ENCODE measurements at regions not wholly inside any gene's neighbourhood (a gene's known extent, or its start where the extent isn't known, plus 50 kb on each side); places are given as distances from the start of the nearest gene placed in this dataset.

DNA sequence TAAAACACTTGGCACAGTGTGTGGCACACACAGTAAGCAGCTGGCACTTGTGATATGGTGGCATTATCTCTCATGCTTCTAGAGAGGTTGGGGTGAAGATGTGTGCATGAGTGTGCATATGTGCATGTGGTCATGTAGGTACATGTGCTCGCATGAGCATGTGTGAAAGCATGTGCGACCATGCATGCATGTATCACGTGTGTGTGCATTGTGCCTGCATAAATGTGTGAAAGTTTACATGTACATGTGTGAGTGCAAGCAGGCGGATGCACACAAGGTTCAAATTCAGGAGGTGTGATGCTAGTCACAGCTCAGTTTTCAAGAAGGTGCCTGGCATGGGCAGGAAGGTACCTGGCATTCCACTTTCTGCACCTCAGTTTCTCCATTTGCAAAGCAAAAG lies 59.0 kb upstream of the UQCRFS1 start:
- peaks cover 52% of the 10 kb centered on the region for H3K9me3 ChIP-seq (ENCODE audit: control insufficient read depth, insufficient read depth, low read length)
- H3K27me3 ChIP-seq (ENCODE audit: control insufficient read depth, insufficient read depth, low read length) = no peaks in the 10 kb centered on the region
- no peak overlapping the region for H3K4me3 ChIP-seq (ENCODE audit: low read depth, low read length)
- DNase-seq (ENCODE audit: low read depth, low spot score) = no peak
- ChIA-PET POLR2A (no interaction called here), CTCF (no interaction called here)
- TF ChIP-seq, protein P1, sequence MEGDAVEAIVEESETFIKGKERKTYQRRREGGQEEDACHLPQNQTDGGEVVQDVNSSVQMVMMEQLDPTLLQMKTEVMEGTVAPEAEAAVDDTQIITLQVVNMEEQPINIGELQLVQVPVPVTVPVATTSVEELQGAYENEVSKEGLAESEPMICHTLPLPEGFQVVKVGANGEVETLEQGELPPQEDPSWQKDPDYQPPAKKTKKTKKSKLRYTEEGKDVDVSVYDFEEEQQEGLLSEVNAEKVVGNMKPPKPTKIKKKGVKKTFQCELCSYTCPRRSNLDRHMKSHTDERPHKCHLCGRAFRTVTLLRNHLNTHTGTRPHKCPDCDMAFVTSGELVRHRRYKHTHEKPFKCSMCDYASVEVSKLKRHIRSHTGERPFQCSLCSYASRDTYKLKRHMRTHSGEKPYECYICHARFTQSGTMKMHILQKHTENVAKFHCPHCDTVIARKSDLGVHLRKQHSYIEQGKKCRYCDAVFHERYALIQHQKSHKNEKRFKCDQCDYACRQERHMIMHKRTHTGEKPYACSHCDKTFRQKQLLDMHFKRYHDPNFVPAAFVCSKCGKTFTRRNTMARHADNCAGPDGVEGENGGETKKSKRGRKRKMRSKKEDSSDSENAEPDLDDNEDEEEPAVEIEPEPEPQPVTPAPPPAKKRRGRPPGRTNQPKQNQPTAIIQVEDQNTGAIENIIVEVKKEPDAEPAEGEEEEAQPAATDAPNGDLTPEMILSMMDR (IDR thresholded peaks at IDR 0.05; ENCODE audit: low read depth, low read length) = no peak
- H3K27ac ChIP-seq (ENCODE audit: low read depth, low read length) = no peak overlapping the region

DNA sequence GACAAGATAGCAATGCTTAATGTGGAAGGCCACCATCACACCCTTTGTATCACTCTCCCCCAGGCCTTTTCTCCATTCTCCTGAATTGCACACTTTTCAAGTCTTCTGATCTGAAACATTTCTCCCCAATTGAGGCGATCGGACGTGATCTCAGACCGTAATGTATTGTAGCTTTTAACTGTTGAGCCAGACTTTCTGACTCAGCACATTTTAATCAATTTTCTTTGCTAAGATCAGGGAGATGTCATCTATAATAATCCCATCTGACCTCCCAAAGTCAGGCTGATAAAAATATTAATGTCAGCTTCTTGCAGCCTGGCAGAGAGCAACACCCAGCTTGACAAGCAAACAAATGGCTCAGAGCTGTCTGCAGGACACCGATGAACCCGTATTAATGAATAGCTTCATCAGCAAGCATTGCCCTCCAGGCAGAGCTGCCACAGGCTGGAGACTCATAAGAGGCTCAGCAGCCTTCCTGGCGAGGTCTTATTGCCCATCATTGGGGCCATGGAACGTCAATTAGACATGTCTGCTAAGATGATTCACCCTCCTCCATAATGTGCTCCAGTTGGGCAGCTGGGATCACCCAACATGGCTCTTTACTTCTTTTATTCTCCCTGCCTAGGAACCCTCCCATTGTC lies 60.2 kb upstream of the UQCRFS1 start:
- TF ChIP-seq, protein P1 (IDR thresholded peaks at IDR 0.05; ENCODE audit: low read depth, low read length) = no peak
- H3K27me3 ChIP-seq (ENCODE audit: control insufficient read depth, insufficient read depth, low read length) = no peaks in the 10 kb centered on the region
- ChIA-PET POLR2A (no interaction called here), CTCF (interaction anchor here (0.8 kb wide), 1 partner anchor 536 kb away, joined by 3 read pairs; no protein-coding TSS in a partner anchor)
- peaks cover 46% of the 10 kb centered on the region for H3K9me3 ChIP-seq (ENCODE audit: control insufficient read depth, insufficient read depth, low read length)
- no peak overlapping the region for H3K27ac ChIP-seq (ENCODE audit: low read depth, low read length)
- no peak overlapping the region for H3K4me3 ChIP-seq (ENCODE audit: low read depth, low read length)
- no peak for DNase-seq (ENCODE audit: low read depth, low spot score)

DNA sequence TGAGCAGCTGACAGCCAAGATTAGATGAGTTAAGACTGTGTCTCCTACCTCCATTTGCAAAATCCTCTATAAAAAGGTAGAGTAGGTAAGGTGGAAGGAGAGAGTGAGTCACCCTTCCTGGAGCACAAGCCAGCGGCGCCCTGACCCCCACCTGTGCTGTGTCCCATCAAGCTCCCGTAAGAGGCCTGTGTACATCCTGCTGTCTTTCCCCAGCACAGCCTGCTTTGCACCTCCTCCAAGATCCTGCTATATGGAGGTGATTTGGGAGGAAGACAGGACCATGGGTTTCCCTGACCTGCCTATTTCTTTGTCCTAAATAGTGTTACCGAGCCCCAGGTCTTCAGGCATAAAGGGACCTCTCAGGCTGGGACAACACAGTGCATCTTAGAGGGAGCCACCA lies 62.3 kb upstream of the UQCRFS1 start:
- no peak for DNase-seq (ENCODE audit: low read depth, low spot score)
- no peak overlapping the region for H3K27ac ChIP-seq (ENCODE audit: low read depth, low read length)
- no peak overlapping the region for H3K4me3 ChIP-seq (ENCODE audit: low read depth, low read length)
- H3K27me3 ChIP-seq (ENCODE audit: control insufficient read depth, insufficient read depth, low read length) = no peaks in the 10 kb centered on the region
- H3K9me3 ChIP-seq (ENCODE audit: control insufficient read depth, insufficient read depth, low read length) = peaks cover 31% of the 10 kb centered on the region
- POLR2A ChIA-PET = no interaction called here
- TF ChIP-seq, protein P1 (IDR thresholded peaks at IDR 0.05; ENCODE audit: low read depth, low read length) = no peak
- CTCF ChIA-PET = no interaction called here

DNA sequence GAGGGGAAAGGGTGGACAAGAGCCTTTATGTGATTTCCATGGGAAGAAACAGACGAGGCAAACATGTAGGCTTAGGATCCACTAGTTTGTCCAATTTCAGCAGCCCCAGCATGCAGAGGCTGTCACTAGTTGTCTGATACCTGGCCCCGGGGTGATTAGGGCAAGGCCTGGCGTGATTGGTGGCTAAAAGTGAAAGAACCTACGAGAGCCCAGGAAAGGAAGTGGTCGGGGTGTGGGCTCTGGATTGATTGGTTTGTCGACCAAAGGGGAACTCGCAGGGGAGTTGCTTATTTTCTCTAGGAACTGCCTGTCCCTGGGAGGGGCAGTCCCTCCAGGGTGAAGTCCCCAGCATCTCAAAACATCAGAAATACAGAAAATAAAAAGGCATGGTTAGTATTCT lies 64.2 kb upstream of the UQCRFS1 start:
- ChIA-PET CTCF (no interaction called here), POLR2A (no interaction called here)
- no peak overlapping the region for H3K4me3 ChIP-seq (ENCODE audit: low read depth, low read length)
- H3K27me3 ChIP-seq (ENCODE audit: control insufficient read depth, insufficient read depth, low read length) = no peaks in the 10 kb centered on the region
- no peak for DNase-seq (ENCODE audit: low read depth, low spot score)
- peaks cover 26% of the 10 kb centered on the region for H3K9me3 ChIP-seq (ENCODE audit: control insufficient read depth, insufficient read depth, low read length)
- TF ChIP-seq, protein P1 (IDR thresholded peaks at IDR 0.05; ENCODE audit: low read depth, low read length) = no peak
- H3K27ac ChIP-seq (ENCODE audit: low read depth, low read length) = no peak overlapping the region

DNA sequence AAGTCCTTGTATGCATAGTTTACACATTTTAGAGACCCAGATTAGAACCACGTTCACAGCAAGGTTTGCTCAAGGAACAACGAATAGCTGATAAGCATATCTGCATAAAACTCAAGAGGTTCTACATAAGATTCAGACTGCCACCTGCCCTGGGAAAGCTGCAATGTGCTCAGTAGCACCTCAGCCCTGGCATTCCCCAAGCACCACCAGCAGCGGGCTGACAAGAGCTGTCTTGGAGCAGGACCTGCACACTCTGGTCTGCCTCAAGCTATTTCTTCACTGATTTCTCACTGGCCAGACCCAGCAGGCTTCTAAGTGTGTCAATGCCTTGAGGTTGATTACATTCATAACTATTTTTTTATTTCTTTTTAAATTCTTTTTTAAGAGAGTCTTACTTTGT lies 65.8 kb upstream of the UQCRFS1 start:
- DNase-seq (ENCODE audit: low read depth, low spot score) = no peak
- Histone ChIP-seq H3K9me3 (ENCODE audit: control insufficient read depth, insufficient read depth, low read length) (peaks cover 27% of the 10 kb centered on the region), H3K4me3 (ENCODE audit: low read depth, low read length) (no peak overlapping the region), H3K27ac (ENCODE audit: low read depth, low read length) (no peak overlapping the region), H3K27me3 (ENCODE audit: control insufficient read depth, insufficient read depth, low read length) (no peaks in the 10 kb centered on the region)
- TF ChIP-seq, protein P1 (IDR thresholded peaks at IDR 0.05; ENCODE audit: low read depth, low read length) = no peak
- ChIA-PET POLR2A (no interaction called here), CTCF (no interaction called here)
